ENCODE measurements at regions not wholly inside any gene's neighbourhood (a gene's known extent, or its start where the extent isn't known, plus 50 kb on each side); places are given as distances from the start of the nearest gene placed in this dataset.

DNA sequence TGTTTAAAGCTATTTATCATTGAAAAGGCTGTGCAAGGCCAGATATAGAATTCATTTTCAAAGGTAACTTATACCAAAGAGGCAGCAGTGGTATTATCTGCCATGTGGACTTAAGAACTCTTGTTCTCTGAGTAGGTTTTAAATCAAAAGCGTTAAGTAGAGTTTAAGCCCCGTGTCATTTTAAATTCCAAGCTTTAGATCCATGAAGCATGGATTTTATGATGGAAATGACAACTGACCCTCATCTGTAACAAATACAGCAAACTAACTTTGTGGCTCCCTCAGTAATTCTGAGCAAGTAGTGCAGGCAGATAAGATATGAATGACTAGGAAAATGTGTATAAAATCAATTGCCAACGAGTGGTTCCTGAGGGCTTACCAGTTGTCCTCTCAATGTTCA lies 247.0 kb downstream of the WDR11 start:
- TF ChIP-seq, protein P1, sequence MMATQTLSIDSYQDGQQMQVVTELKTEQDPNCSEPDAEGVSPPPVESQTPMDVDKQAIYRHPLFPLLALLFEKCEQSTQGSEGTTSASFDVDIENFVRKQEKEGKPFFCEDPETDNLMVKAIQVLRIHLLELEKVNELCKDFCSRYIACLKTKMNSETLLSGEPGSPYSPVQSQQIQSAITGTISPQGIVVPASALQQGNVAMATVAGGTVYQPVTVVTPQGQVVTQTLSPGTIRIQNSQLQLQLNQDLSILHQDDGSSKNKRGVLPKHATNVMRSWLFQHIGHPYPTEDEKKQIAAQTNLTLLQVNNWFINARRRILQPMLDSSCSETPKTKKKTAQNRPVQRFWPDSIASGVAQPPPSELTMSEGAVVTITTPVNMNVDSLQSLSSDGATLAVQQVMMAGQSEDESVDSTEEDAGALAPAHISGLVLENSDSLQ (IDR thresholded peaks at IDR 0.05) = no peak
- no peak for TF ChIP-seq FOXK2 (IDR thresholded peaks at IDR 0.05)
- no peak for TF ChIP-seq SUZ12 (IDR thresholded peaks at IDR 0.05)
- no peak for TF ChIP-seq ELF4 (IDR thresholded peaks at IDR 0.05)
- no peak for TF ChIP-seq ZNF384 (IDR thresholded peaks at IDR 0.05)
- ChIA-PET POLR2A (no interaction called here), CTCF (interaction anchor here (1.4 kb wide), 1 partner anchor 149 kb away, joined by 3 read pairs; no protein-coding TSS in a partner anchor)
- DNase-seq (ENCODE audit: extremely low spot score) = no peak

DNA sequence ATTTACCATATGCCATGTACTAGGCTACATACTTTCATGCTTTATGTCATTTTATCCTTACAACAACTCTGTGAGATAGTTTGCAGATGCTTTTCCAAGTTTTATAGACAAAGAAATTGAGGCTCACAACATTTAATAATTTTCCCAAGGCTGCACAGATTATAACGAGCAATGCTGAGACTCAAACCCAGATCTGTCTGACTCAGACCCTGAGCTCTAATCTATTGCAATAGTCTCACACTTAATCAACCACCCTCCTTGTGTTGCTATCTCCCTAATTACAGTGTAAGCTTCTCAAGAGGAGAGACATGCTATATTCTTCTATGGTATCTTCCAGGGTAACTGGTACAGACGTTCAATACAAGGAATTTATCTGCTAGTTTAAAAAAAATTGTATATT lies 247.6 kb downstream of the WDR11 start:
- ChIA-PET POLR2A (no interaction called here), CTCF (interaction anchor here (1.4 kb wide), 1 partner anchor 150 kb away, joined by 3 read pairs; no protein-coding TSS in a partner anchor)
- no peak for DNase-seq (ENCODE audit: extremely low spot score)
- no peak for TF ChIP-seq ZNF384 (IDR thresholded peaks at IDR 0.05)
- no peak for TF ChIP-seq SUZ12 (IDR thresholded peaks at IDR 0.05)
- TF ChIP-seq CTBP1 (IDR thresholded peaks at IDR 0.05; ENCODE audit: borderline replicate concordance) = no peak
- TF ChIP-seq, protein P1 (IDR thresholded peaks at IDR 0.05) = no peak
- TF ChIP-seq TARDBP (IDR thresholded peaks at IDR 0.05) = no peak
- no peak for TF ChIP-seq FOXM1 (IDR thresholded peaks at IDR 0.05; ENCODE audit: borderline replicate concordance)
- no peak for TF ChIP-seq BHLHE40 (IDR thresholded peaks at IDR 0.05; ENCODE audit: borderline replicate concordance)

DNA sequence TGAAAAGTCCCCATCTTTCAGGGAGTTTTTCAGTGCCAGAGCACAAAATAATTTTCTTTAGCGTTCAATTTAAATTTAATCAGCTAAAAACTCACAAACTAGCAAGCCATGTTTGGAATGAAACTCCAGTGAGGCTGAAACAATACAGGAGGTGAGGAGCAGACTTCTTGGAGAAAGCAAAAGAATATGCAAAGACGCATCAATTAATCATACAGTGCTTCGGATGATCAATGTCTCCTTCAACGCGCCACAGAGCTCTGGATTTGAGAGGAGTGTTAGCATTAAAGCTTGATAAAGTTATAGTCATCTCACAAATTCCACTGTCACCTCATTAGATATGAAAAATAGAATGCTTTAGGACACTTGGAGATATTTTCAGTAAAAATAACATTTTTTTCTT lies 248.0 kb downstream of the WDR11 start:
- no peak for DNase-seq (ENCODE audit: extremely low spot score)
- no peak for TF ChIP-seq FOXK2 (IDR thresholded peaks at IDR 0.05)
- TF ChIP-seq FOXM1 (IDR thresholded peaks at IDR 0.05; ENCODE audit: borderline replicate concordance) = no peak
- no peak for TF ChIP-seq LEF1 (IDR thresholded peaks at IDR 0.05; ENCODE audit: borderline replicate concordance)
- TF ChIP-seq CTBP1 (IDR thresholded peaks at IDR 0.05; ENCODE audit: borderline replicate concordance) = no peak
- ChIA-PET CTCF (interaction anchor here (1.4 kb wide), 1 partner anchor 150 kb away, joined by 3 read pairs; no protein-coding TSS in a partner anchor), POLR2A (no interaction called here)

DNA sequence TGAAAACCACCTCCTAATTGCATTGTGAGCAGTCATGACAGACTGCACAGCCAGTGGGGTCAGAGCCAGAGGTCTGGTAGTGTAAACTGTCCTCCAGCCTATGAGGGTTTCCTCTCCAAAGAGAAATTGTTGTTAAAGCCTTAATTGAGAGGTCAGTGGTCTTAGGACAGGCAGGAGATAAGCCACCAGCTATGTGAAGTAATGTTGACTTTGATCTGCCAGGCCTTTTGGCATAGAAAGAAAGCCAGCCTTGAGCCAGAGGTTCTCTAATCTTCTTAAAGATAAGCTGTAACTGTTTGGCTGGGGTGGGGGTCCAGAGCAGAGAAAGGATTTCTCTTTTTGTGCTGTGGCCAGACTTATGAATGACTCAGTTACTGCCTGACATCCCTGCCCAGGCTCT lies 248.4 kb downstream of the WDR11 start:
- CTCF ChIA-PET = interaction anchor here (1.4 kb wide), 1 partner anchor 151 kb away, joined by 3 read pairs; no protein-coding TSS in a partner anchor
- no peak for DNase-seq (ENCODE audit: extremely low spot score)
- TF ChIP-seq LEF1 (IDR thresholded peaks at IDR 0.05; ENCODE audit: borderline replicate concordance) (no peak), ARNT (IDR thresholded peaks at IDR 0.05) (no peak), BHLHE40 (IDR thresholded peaks at IDR 0.05; ENCODE audit: borderline replicate concordance) (no peak), CTBP1 (IDR thresholded peaks at IDR 0.05; ENCODE audit: borderline replicate concordance) (no peak), ZNF384 (IDR thresholded peaks at IDR 0.05) (no peak), FOXK2 (IDR thresholded peaks at IDR 0.05) (no peak), TARDBP (IDR thresholded peaks at IDR 0.05) (no peak), SUZ12 (IDR thresholded peaks at IDR 0.05) (no peak), SP1 (IDR thresholded peaks at IDR 0.05) (no peak), L3MBTL2 (conservative IDR thresholded peaks at IDR 0.05) (no peak), HDGF (IDR thresholded peaks at IDR 0.05; ENCODE audit: borderline replicate concordance) (no peak), ELF4 (IDR thresholded peaks at IDR 0.05) (no peak), FOXM1 (IDR thresholded peaks at IDR 0.05; ENCODE audit: borderline replicate concordance) (no peak), NFRKB (IDR thresholded peaks at IDR 0.05) (no peak)
- POLR2A ChIA-PET = no interaction called here

DNA sequence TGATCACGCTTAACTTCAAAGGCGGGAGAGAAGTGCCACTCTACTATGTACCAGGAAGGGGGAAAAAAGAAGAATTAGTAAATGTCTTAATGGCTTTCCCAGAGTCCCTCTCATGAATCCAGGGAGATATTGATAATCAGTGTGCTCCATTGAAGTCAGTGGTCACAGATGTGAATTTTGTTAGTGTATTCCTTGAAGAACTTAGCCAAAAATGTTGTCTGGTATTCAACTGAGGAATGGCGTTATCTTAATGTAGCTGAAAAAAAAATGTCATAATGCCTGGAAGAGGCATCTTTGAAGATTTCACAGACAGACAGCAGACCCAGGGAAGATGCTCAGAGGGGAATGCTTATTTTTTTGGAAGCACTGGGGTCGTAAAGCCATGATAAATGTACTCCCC lies 250.4 kb downstream of the WDR11 start:
- TF ChIP-seq L3MBTL2 (conservative IDR thresholded peaks at IDR 0.05) (no peak), TARDBP (IDR thresholded peaks at IDR 0.05) (no peak), CTBP1 (IDR thresholded peaks at IDR 0.05; ENCODE audit: borderline replicate concordance) (no peak), FOXM1 (IDR thresholded peaks at IDR 0.05; ENCODE audit: borderline replicate concordance) (no peak), SUZ12 (IDR thresholded peaks at IDR 0.05) (no peak), FOXK2 (IDR thresholded peaks at IDR 0.05) (no peak), ZNF384 (IDR thresholded peaks at IDR 0.05) (no peak), BHLHE40 (IDR thresholded peaks at IDR 0.05; ENCODE audit: borderline replicate concordance) (no peak), LEF1 (IDR thresholded peaks at IDR 0.05; ENCODE audit: borderline replicate concordance) (no peak), FOXA1 (IDR thresholded peaks at IDR 0.05) (no peak), NFRKB (IDR thresholded peaks at IDR 0.05) (no peak)
- DNase-seq (ENCODE audit: extremely low spot score) = no peak
- ChIA-PET POLR2A (no interaction called here), CTCF (no interaction called here)

DNA sequence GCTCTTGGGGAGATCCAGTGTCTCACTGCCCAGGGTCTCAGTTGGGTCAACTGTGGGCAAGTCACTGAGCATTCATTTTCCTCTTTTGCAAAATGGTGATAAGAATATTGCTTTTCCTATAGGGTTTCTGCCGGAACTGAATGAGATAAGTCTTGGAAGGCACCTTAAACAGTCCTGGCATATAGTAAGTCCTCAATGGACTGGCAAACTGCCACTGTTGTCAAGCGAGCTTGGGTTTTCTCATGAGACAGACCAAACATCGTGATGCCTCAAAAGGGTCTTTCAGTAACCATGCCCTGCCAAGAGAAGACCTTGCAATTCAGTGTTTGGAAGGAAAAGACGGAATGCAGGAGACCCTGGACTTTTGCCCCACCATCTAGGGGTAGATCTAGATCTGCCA lies 251.5 kb downstream of the WDR11 start:
- POLR2A ChIA-PET = no interaction called here
- CTCF ChIA-PET = no interaction called here
- no peak for TF ChIP-seq CTBP1 (IDR thresholded peaks at IDR 0.05; ENCODE audit: borderline replicate concordance)
- TF ChIP-seq ARNT (IDR thresholded peaks at IDR 0.05) = no peak
- no peak for TF ChIP-seq SUZ12 (IDR thresholded peaks at IDR 0.05)
- TF ChIP-seq HDGF (IDR thresholded peaks at IDR 0.05; ENCODE audit: borderline replicate concordance) = no peak
- TF ChIP-seq FOXA1 (IDR thresholded peaks at IDR 0.05) = no peak
- no peak for TF ChIP-seq TARDBP (IDR thresholded peaks at IDR 0.05)
- TF ChIP-seq, protein P1 (IDR thresholded peaks at IDR 0.05) = no peak
- TF ChIP-seq ELF4 (IDR thresholded peaks at IDR 0.05) = no peak
- no peak for TF ChIP-seq NFRKB (IDR thresholded peaks at IDR 0.05)
- no peak for TF ChIP-seq FOXM1 (IDR thresholded peaks at IDR 0.05; ENCODE audit: borderline replicate concordance)
- no peak for TF ChIP-seq SP1 (IDR thresholded peaks at IDR 0.05)
- TF ChIP-seq L3MBTL2 (conservative IDR thresholded peaks at IDR 0.05) = no peak
- no peak for TF ChIP-seq FOXK2 (IDR thresholded peaks at IDR 0.05)
- no peak for TF ChIP-seq LEF1 (IDR thresholded peaks at IDR 0.05; ENCODE audit: borderline replicate concordance)
- TF ChIP-seq ZNF384 (IDR thresholded peaks at IDR 0.05) = no peak
- no peak for TF ChIP-seq BHLHE40 (IDR thresholded peaks at IDR 0.05; ENCODE audit: borderline replicate concordance)
- no peak for DNase-seq (ENCODE audit: extremely low spot score)

Measured in HEK293T (cell line).